ENCODE measurements at regions not wholly inside any gene's neighbourhood (a gene's known extent, or its start where the extent isn't known, plus 50 kb on each side); places are given as distances from the start of the nearest gene placed in this dataset.

DNA sequence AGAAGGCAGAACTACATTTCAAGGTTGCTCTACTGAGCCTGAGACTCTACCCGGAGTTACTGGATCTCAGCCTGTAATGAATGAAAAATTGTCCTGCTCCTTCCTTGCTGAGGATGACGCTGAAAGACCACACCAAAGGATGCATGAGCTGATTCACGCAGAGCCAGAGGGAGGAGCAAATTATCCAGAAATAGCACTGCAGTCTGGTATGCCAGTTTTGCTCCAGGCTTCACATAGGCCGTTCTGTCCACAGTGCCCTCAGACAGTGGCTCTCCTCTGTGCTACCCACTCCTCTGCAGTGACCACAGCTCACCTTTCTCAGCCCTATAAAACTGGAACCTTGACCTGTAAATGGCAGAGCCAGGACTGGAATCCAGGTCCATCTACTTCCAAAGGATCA is 79.3 kb upstream of the GALNT18 start:
- Histone ChIP-seq H3K4me3 (no peak overlapping the region), H3K27ac (no peak overlapping the region), H3K4me1 (no peaks in the 10 kb centered on the region), H3K27me3 (no peaks in the 10 kb centered on the region), H3K36me3 (no peaks in the 10 kb centered on the region), H3K9me3 (no peaks in the 10 kb centered on the region)
- TF ChIP-seq, protein P1, sequence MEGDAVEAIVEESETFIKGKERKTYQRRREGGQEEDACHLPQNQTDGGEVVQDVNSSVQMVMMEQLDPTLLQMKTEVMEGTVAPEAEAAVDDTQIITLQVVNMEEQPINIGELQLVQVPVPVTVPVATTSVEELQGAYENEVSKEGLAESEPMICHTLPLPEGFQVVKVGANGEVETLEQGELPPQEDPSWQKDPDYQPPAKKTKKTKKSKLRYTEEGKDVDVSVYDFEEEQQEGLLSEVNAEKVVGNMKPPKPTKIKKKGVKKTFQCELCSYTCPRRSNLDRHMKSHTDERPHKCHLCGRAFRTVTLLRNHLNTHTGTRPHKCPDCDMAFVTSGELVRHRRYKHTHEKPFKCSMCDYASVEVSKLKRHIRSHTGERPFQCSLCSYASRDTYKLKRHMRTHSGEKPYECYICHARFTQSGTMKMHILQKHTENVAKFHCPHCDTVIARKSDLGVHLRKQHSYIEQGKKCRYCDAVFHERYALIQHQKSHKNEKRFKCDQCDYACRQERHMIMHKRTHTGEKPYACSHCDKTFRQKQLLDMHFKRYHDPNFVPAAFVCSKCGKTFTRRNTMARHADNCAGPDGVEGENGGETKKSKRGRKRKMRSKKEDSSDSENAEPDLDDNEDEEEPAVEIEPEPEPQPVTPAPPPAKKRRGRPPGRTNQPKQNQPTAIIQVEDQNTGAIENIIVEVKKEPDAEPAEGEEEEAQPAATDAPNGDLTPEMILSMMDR (IDR thresholded peaks at IDR 0.05), result peak in 1 of 3 experiments; percentile 13
- intact Hi-C loops (cut with DNase I), result no loop called here
- no peak for DNase-seq (ENCODE audit: low spot score in 2 of 2)

DNA sequence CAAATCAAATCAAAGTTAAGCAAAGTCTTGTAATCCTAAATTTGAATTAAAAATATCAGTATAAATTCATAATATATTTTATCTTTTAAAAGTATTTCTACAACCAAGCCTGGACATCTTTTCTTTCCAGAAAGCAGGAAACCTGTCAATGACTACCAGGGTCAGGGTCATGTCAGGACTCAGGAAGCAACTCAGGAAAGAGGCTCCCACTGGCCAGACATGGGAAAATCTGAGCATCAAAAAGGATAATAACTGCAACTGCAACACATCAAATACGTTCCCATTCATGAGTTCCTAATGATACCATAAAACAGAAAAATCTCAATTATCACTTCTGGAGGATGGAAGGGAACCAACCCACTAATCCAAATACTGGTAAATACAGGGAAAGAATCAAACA is 76.0 kb upstream of the GALNT18 start:
- Histone ChIP-seq H3K4me1 (no peaks in the 10 kb centered on the region), H3K36me3 (no peaks in the 10 kb centered on the region), H3K9me3 (no peaks in the 10 kb centered on the region), H3K4me3 (no peak overlapping the region), H3K27me3 (no peaks in the 10 kb centered on the region), H3K27ac (no peak overlapping the region)
- DNase-seq (ENCODE audit: low spot score in 2 of 2), result no peak
- intact Hi-C loops (cut with DNase I), result no loop called here
- TF ChIP-seq, protein P1 (IDR thresholded peaks at IDR 0.05), result no peak

DNA sequence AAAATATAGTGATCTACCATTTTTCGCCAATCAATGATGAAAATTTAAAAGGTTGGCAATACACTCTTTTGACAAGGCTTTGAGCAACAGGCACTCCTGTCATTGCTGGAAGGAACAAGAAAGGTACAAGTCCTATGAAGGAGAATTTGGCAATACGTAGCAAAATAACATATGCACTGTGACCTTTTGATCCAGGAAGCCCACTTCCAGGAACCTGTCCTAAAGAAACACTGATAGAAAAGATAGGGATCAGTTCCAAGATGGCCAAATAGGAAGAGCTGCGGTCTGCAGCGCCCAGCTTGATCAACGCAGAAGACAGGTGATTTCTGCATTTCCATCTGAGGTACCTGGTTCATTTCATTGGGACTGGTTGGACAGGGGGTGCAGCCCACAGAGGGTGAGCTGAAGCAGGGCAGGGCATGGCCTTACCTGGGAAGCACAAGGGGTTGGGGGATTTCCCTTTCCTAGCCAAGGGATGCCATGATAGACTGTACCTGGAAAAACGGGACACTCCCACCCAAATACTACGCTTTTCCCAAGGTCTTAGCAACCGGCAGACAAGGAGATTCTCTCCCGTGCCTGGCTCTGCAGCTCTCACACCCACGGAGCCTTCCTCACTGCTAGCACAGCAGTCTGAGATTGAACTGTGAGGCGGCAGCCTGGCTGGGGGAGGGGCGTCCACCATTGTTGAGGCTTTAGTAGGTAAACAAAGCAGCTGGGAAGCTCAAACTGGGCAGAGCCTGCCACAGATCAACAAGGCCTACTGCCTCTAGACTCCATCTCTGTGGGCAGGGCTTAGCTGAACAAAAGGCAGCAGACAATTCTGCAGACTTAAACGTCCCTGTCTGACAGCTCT is 69.7 kb upstream of the GALNT18 start:
- no peaks in the 10 kb centered on the region for H3K36me3 ChIP-seq
- H3K4me1 ChIP-seq, result no peaks in the 10 kb centered on the region
- H3K4me3 ChIP-seq, result no peak overlapping the region
- no peak for DNase-seq (ENCODE audit: low spot score in 2 of 2)
- no peak overlapping the region for H3K27ac ChIP-seq
- intact Hi-C loops (cut with DNase I), result no loop called here
- no peaks in the 10 kb centered on the region for H3K9me3 ChIP-seq
- TF ChIP-seq, protein P1 (IDR thresholded peaks at IDR 0.05), result no peak
- no peaks in the 10 kb centered on the region for H3K27me3 ChIP-seq

DNA sequence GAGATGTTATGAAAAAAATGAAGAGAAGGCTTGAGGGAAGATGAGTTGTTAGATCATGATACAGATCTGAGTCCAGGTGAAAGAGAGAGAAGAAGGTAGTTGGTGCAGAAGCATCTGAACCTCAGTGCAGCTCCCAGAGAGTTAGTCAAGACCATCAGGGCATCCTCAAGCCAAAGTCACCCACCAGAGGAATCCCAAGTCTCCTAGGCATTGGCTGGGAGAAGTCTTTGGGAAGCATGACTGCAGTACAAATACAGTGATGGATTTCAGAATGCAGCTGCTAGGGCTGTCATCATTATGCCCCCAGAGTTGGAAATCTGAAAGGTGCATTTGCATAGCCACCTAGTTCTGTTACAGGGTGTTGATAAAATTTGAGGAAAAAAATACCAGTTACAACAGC is 59.7 kb upstream of the GALNT18 start:
- H3K4me1 ChIP-seq, result no peaks in the 10 kb centered on the region
- no peaks in the 10 kb centered on the region for H3K36me3 ChIP-seq
- no peaks in the 10 kb centered on the region for H3K9me3 ChIP-seq
- intact Hi-C loops (cut with DNase I), result no loop called here
- TF ChIP-seq, protein P1 (IDR thresholded peaks at IDR 0.05), result no peak
- H3K4me3 ChIP-seq, result no peak overlapping the region
- no peak overlapping the region for H3K27ac ChIP-seq
- no peaks in the 10 kb centered on the region for H3K27me3 ChIP-seq
- DNase-seq (ENCODE audit: low spot score in 2 of 2), result no peak

DNA sequence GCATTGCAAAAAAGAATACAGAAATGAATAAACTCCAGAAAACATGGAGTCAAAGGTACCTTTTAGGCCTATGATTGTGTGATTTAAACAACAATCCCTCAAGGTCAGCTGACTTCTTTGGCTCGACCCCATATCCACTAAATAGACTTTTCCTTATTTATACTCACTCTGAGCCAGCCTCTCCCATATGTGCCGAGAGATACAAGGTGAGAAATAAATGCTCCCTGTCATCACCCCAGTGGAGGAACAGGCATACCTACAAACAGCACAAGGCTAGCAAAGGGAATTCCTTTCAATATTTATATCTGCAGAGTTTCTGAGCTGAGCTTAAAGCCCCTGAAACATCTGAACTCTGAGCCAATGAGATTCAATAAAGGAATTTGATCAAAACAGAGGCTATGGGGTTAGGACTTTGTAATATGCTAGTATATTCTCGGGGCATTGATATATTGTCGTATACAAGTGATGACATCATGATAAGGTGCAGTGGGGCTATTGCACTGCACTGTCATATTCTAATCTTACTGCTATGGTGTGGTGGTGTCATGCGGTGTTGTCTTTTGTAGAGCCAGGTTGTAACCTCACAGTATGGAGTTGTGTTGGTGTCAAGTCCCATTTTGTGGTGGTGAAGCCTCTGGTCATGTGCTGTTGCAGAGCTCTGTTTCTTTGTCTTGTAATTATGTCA is 56.0 kb upstream of the GALNT18 start:
- intact Hi-C loops (cut with DNase I), result no loop called here
- DNase-seq (ENCODE audit: low spot score in 2 of 2), result no peak
- Histone ChIP-seq H3K27ac (no peak overlapping the region), H3K27me3 (no peaks in the 10 kb centered on the region), H3K4me1 (no peaks in the 10 kb centered on the region), H3K4me3 (no peak overlapping the region), H3K9me3 (no peaks in the 10 kb centered on the region), H3K36me3 (no peaks in the 10 kb centered on the region)
- TF ChIP-seq, protein P1 (IDR thresholded peaks at IDR 0.05), result no peak

Measured in ascending aorta (tissue), 2 donors.